H9 (cell line): ENCODE measurements at regions not wholly inside any gene's neighbourhood (a gene's known extent, or its start where the extent isn't known, plus 50 kb on each side); places are given as distances from the start of the nearest gene placed in this dataset.

Experiments
- DNase-seq: peaks from one replicate; pipeline ENCODE4 v3.0.0-alpha.2; 2017
- H2AFZ ChIP-seq: one replicate; pipeline ENCODE4 v1.6.1; 2013; ENCODE audit warnings: mild to moderate bottlenecking, low read length, control low read depth, moderate library complexity
- H2AK5ac ChIP-seq: 2 replicates; pipeline ENCODE4 v1.6.1; 2013; ENCODE audit warnings: low read length, control low read depth, mixed read lengths; ENCODE audit not compliant: insufficient read length
- H2BK120ac ChIP-seq: one replicate; pipeline ENCODE4 v1.6.1; 2013; ENCODE audit warnings: low read depth, mild to moderate bottlenecking, low read length, control low read depth, inconsistent platforms; ENCODE audit not compliant: poor library complexity, severe bottlenecking
- H2BK12ac ChIP-seq: 2 replicates; pipeline ENCODE4 v1.6.1; 2013; ENCODE audit warnings: low read length, control low read depth, mixed read lengths, low read depth; ENCODE audit not compliant: insufficient read length
- H2BK15ac ChIP-seq: 2 replicates; pipeline ENCODE4 v1.6.1; 2013; ENCODE audit warnings: low read depth, low read length, control low read depth
- H2BK20ac ChIP-seq: one replicate; pipeline ENCODE4 v1.6.1; 2013; ENCODE audit warnings: low read depth, mild to moderate bottlenecking, low read length, control low read depth, inconsistent platforms; ENCODE audit not compliant: poor library complexity, severe bottlenecking
- H2BK5ac ChIP-seq: 2 replicates; pipeline ENCODE4 v1.6.1; 2013; ENCODE audit warnings: low read length, control low read depth, mixed read lengths; ENCODE audit not compliant: insufficient read length
- H3K14ac ChIP-seq: 2 replicates; pipeline ENCODE4 v1.6.1; 2013; ENCODE audit warnings: low read length, control low read depth; ENCODE audit not compliant: insufficient read depth
- H3K18ac ChIP-seq: 2 replicates; pipeline ENCODE4 v1.6.1; 2013; ENCODE audit warnings: low read depth, mild to moderate bottlenecking, mixed read lengths, low read length, control low read depth; ENCODE audit not compliant: insufficient read length
- H3K23ac ChIP-seq: 2 replicates; pipeline ENCODE4 v1.6.1; 2013; ENCODE audit warnings: low read length, control low read depth, mixed read lengths, low read depth; ENCODE audit not compliant: insufficient read length
- H3K23me2 ChIP-seq: 2 replicates; pipeline ENCODE4 v1.6.1; 2013; ENCODE audit warnings: low read depth, mild to moderate bottlenecking, mixed read lengths, low read length, control low read depth; ENCODE audit not compliant: insufficient read length, poor library complexity, severe bottlenecking
- H3K27ac ChIP-seq: 2 replicates; pipeline ENCODE4 v1.5.1; 2013; ENCODE audit warnings: low read length, control low read depth, mixed read lengths, low read depth; ENCODE audit not compliant: insufficient read length
- H3K27me3 ChIP-seq: 2 replicates; pipeline ENCODE4 v1.6.1; 2013; ENCODE audit warnings: low read length, control low read depth, inconsistent platforms; ENCODE audit not compliant: insufficient read depth
- H3K4ac ChIP-seq: 2 replicates; pipeline ENCODE4 v1.6.1; 2013; ENCODE audit warnings: low read depth, mild to moderate bottlenecking, control low read depth, inconsistent platforms, low read length, moderate library complexity
- H3K4me1 ChIP-seq: 2 replicates; pipeline ENCODE4 v1.6.1; 2013; ENCODE audit warnings: low read length, control low read depth, inconsistent platforms; ENCODE audit not compliant: insufficient read depth
- H3K4me2 ChIP-seq: 2 replicates; pipeline ENCODE4 v1.6.1; 2013; ENCODE audit warnings: low read length, control low read depth, mixed read lengths; ENCODE audit not compliant: insufficient read length, insufficient read depth
- H3K56ac ChIP-seq: 2 replicates; pipeline ENCODE4 v1.6.1; 2013; ENCODE audit warnings: low read depth, mild to moderate bottlenecking, mixed read lengths, low read length, control low read depth; ENCODE audit not compliant: insufficient read length
- H3K79me1 ChIP-seq: 2 replicates; pipeline ENCODE4 v1.6.1; 2013; ENCODE audit warnings: low read depth, mild to moderate bottlenecking, moderate library complexity, low read length, control low read depth, inconsistent platforms; ENCODE audit not compliant: insufficient read depth, poor library complexity, severe bottlenecking
- H3K79me2 ChIP-seq: 2 replicates; pipeline ENCODE4 v1.6.1; 2013; ENCODE audit warnings: low read length, control low read depth, inconsistent platforms; ENCODE audit not compliant: insufficient read depth
- H3K9ac ChIP-seq: 2 replicates; pipeline ENCODE4 v1.6.1; 2013; ENCODE audit warnings: low read length, control low read depth, mixed read lengths; ENCODE audit not compliant: insufficient read length; ENCODE audit errors: extremely low read depth
- H3K9me3 ChIP-seq: one replicate; pipeline ENCODE4 v1.6.1; 2013; ENCODE audit warnings: low read depth, low read length, inconsistent platforms; ENCODE audit not compliant: control insufficient read depth
- H3T11ph ChIP-seq: one replicate; pipeline ENCODE4 v1.6.1; 2013; ENCODE audit warnings: mild to moderate bottlenecking, low read length, control low read depth, inconsistent platforms
- H4K20me1 ChIP-seq: one replicate; pipeline ENCODE4 v1.6.1; 2013; ENCODE audit not compliant: control insufficient read depth, insufficient read length, insufficient read depth
- H4K5ac ChIP-seq: 2 replicates; pipeline ENCODE4 v1.6.1; 2013; ENCODE audit warnings: low read depth, mild to moderate bottlenecking, mixed read lengths, low read length, control low read depth; ENCODE audit not compliant: insufficient read length
- H4K8ac ChIP-seq: replicated peaks from 2 replicates; pipeline ENCODE4 v1.6.1; 2013; ENCODE audit warnings: low read length, control low read depth, mixed read lengths, low read depth; ENCODE audit not compliant: insufficient read length
- H4K91ac ChIP-seq: 2 replicates; pipeline ENCODE4 v1.6.1; 2013; ENCODE audit warnings: low read depth, mild to moderate bottlenecking, moderate library complexity, mixed read lengths, low read length, control low read depth; ENCODE audit not compliant: insufficient read length
- H3K27ac Mint-ChIP-seq, 3 experiments: 2 replicates in 2 of 3; 3 replicates in 1 of 3; pipeline ENCODE4 v1.8.0; 2020 to 2021; ENCODE audit warnings: mixed read lengths in 3 of 3, mild to moderate bottlenecking in 1 of 3, moderate library complexity in 1 of 3
- H3K27me3 Mint-ChIP-seq: 2 replicates; pipeline ENCODE4 v1.8.0; 2021; ENCODE audit warnings: low read depth, mild to moderate bottlenecking, moderate library complexity, mixed read lengths
- H3K36me3 Mint-ChIP-seq, 3 experiments: 2 replicates in 2 of 3; 3 replicates in 1 of 3; pipeline ENCODE4 v1.8.0; 2020 to 2021; ENCODE audit warnings: low read depth in 3 of 3, mixed read lengths in 3 of 3; ENCODE audit not compliant: insufficient read depth in 1 of 3
- H3K4me1 Mint-ChIP-seq, 2 experiments: 2 replicates each; pipeline ENCODE4 v1.8.0; 2020; ENCODE audit warnings: mixed read lengths in 2 of 2
- H3K4me3 Mint-ChIP-seq, 2 experiments: 2 replicates in 1 of 2; 3 replicates in 1 of 2; pipeline ENCODE4 v1.8.0; 2020 to 2021; ENCODE audit warnings: mild to moderate bottlenecking in 2 of 2, mixed read lengths in 2 of 2, moderate library complexity in 1 of 2
- H3K9me3 Mint-ChIP-seq, 2 experiments: 2 replicates in 1 of 2; 3 replicates in 1 of 2; pipeline ENCODE4 v1.8.0; 2020; ENCODE audit warnings: mild to moderate bottlenecking in 2 of 2, mixed read lengths in 2 of 2, moderate library complexity in 1 of 2
- WGBS: extraction: QIAGEN DNeasy Blood & Tissue Kit; methylation state at CpG from one replicate; pipeline ENCODE4 v1.1.7; 2013; ENCODE audit warnings: missing lambda C conversion rate, low lambda C conversion rate, mixed read lengths; ENCODE audit not compliant: insufficient read length; ENCODE audit errors: extremely low coverage; 5-methylcytosine and 5-hydroxymethylcytosine counted together
- TF ChIP-seq, protein P1 (sequence below): fragments of 200-600 bp; sonication (generic); conservative IDR thresholded peaks from 3 replicates; pipeline ENCODE4 v1.8.0; 2021; ENCODE audit warnings: antibody characterized with exemption, mild to moderate bottlenecking

DNA sequence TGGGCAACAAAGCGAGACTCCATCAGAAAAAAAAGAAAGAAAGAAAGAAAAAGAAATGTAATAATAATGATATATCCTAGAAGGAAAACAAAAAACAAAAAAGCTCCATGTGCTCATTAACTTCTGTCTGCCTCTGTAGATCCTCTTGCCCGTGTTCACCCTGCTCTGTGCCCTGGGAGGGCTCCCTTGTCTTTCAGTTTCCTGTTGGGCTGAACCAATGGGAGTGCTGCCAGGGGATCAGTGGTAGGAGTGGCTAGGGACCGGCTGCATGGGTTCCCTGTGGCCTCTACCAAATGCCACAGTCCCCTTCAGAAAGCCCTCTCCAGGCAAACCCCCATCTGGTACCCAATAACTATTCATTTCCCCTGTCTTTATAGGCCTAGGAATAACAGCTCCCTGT is 51.8 kb upstream of the PARD3 start:
- Mint-ChIP-seq H3K27me3 (no peaks in the 10 kb centered on the region; the same call in 1 of the 2 replicates), H3K36me3 (no peaks in the 10 kb centered on the region), H3K27ac (no peak overlapping the region; a peak in 1 of 7 replicates), H3K9me3 (no peaks in the 10 kb centered on the region; a peak in 1 of 5 replicates), H3K4me1 (peaks cover 15 to 23% of the 10 kb centered on the region in 2 experiments), H3K4me3 (no peak overlapping the region)
- no peaks in the 10 kb centered on the region for H3K79me2 ChIP-seq
- WGBS: no CpG with 5 or more reads among the region's 3 CpGs
- no peak overlapping the region for H3K27ac ChIP-seq
- H3K4me1 ChIP-seq: no peaks in the 10 kb centered on the region
- no peak overlapping the region for H3K9ac ChIP-seq
- no peaks in the 10 kb centered on the region for H3K79me1 ChIP-seq
- H3T11ph ChIP-seq: no peak overlapping the region
- H3K23ac ChIP-seq: no peak overlapping the region
- H4K91ac ChIP-seq: no peak overlapping the region
- no peak overlapping the region for H4K8ac ChIP-seq
- H4K5ac ChIP-seq: no peak overlapping the region
- no peaks in the 10 kb centered on the region for H3K27me3 ChIP-seq
- H3K23me2 ChIP-seq: no peaks in the 10 kb centered on the region
- no peak overlapping the region for H3K4me2 ChIP-seq
- no peak overlapping the region for H3K14ac ChIP-seq
- DNase-seq: peak; percentile 50
- H2BK120ac ChIP-seq: no peak overlapping the region
- peak overlapping the region; percentile 48 for H2AFZ ChIP-seq
- TF ChIP-seq, protein P1, sequence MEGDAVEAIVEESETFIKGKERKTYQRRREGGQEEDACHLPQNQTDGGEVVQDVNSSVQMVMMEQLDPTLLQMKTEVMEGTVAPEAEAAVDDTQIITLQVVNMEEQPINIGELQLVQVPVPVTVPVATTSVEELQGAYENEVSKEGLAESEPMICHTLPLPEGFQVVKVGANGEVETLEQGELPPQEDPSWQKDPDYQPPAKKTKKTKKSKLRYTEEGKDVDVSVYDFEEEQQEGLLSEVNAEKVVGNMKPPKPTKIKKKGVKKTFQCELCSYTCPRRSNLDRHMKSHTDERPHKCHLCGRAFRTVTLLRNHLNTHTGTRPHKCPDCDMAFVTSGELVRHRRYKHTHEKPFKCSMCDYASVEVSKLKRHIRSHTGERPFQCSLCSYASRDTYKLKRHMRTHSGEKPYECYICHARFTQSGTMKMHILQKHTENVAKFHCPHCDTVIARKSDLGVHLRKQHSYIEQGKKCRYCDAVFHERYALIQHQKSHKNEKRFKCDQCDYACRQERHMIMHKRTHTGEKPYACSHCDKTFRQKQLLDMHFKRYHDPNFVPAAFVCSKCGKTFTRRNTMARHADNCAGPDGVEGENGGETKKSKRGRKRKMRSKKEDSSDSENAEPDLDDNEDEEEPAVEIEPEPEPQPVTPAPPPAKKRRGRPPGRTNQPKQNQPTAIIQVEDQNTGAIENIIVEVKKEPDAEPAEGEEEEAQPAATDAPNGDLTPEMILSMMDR: no peak
- H2BK12ac ChIP-seq: no peak overlapping the region
- H3K9me3 ChIP-seq: no peaks in the 10 kb centered on the region
- H2BK15ac ChIP-seq: no peak overlapping the region
- H2AK5ac ChIP-seq: no peak overlapping the region
- H3K56ac ChIP-seq: no peak overlapping the region
- no peak overlapping the region for H3K18ac ChIP-seq
- H2BK5ac ChIP-seq: no peak overlapping the region
- H4K20me1 ChIP-seq: no peaks in the 10 kb centered on the region
- no peak overlapping the region for H2BK20ac ChIP-seq
- H3K4ac ChIP-seq: no peak overlapping the region
